IMR-90 (cell line): ENCODE measurements at regions not wholly inside any gene's neighbourhood (a gene's known extent, or its start where the extent isn't known, plus 50 kb on each side); places are given as distances from the start of the nearest gene placed in this dataset.

Source experiments
- ATAC-seq: fragments of 200-7000 bp; cut with Tn5 transposase; 2 replicates; pipeline ENCODE4 v1.9.1; 2020; ENCODE audit warnings: low read depth, mild to moderate bottlenecking, moderate library complexity
- BruUV-seq: library from RNA; stranded (reverse); fragments of 400-500 nt; replicated peaks from 2 replicates; lab custom pipeline; 2021; lab: Mats Ljungman, UMichigan
- CTCF ChIA-PET: fragments of 300-600 bp; formaldehyde crosslinking; extraction: SDS; loops from one replicate; lab custom pipeline; 2021; ENCODE audit warnings: antibody characterized with exemption; lab: Yijun Ruan, JAX
- POLR2A ChIA-PET: fragments of 300-600 bp; sonication (Branson Sonifier 250); formaldehyde crosslinking; loops from one replicate; lab custom pipeline; 2022; ENCODE audit warnings: antibody characterized with exemption; ENCODE audit not compliant: unreplicated experiment; lab: Charles Lee
- DNase-seq: peaks from one replicate; pipeline ENCODE4 v3.0.0; 2013
- H2AFZ ChIP-seq: replicated peaks from 2 replicates; pipeline ENCODE3; 2013; ENCODE audit warnings: low read length, mild to moderate bottlenecking; ENCODE audit not compliant: poor library complexity
- H2AK5ac ChIP-seq: 2 replicates; pipeline ENCODE4 v1.6.1; 2013; ENCODE audit warnings: low read depth, low read length, inconsistent platforms
- H2AK9ac ChIP-seq: replicated peaks from 2 replicates; pipeline ENCODE3; 2013; ENCODE audit warnings: mild to moderate bottlenecking, low read depth, low read length, moderate library complexity; ENCODE audit not compliant: poor library complexity
- H2BK120ac ChIP-seq: 2 replicates; pipeline ENCODE4 v1.6.1; 2013; ENCODE audit warnings: low read depth, low read length, inconsistent platforms
- H2BK15ac ChIP-seq: 3 replicates; pipeline ENCODE4 v1.6.1; 2013; ENCODE audit warnings: low read depth, low read length, inconsistent platforms
- H2BK20ac ChIP-seq: 2 replicates; pipeline ENCODE4 v1.6.1; 2013; ENCODE audit warnings: low read depth, mild to moderate bottlenecking, inconsistent platforms, low read length, moderate library complexity
- H2BK5ac ChIP-seq: 2 replicates; pipeline ENCODE4 v1.6.1; 2013; ENCODE audit warnings: mild to moderate bottlenecking, low read depth, low read length, inconsistent platforms; ENCODE audit not compliant: poor library complexity, severe bottlenecking
- H3K14ac ChIP-seq: replicated peaks from 2 replicates; pipeline ENCODE4 v1.6.1; 2013; ENCODE audit warnings: low read depth, low read length, inconsistent platforms
- H3K18ac ChIP-seq: 2 replicates; pipeline ENCODE4 v1.6.1; 2013; ENCODE audit warnings: low read depth, low read length, control low read depth
- H3K23ac ChIP-seq: 2 replicates; pipeline ENCODE4 v1.6.1; 2013; ENCODE audit warnings: low read depth, low read length, inconsistent platforms
- H3K27ac ChIP-seq: 2 replicates; pipeline ENCODE4 v1.5.1; 2013; ENCODE audit warnings: mild to moderate bottlenecking, control low read depth, low read length; ENCODE audit not compliant: insufficient read depth
- H3K27me3 ChIP-seq: 2 replicates; pipeline ENCODE4 v1.6.1; 2013; ENCODE audit warnings: low read length; ENCODE audit not compliant: control insufficient read depth, insufficient read depth
- H3K36me3 ChIP-seq: 2 replicates; pipeline ENCODE4 v1.6.1; 2013; ENCODE audit warnings: low read length, mixed read lengths; ENCODE audit not compliant: control insufficient read depth, insufficient read depth
- H3K4ac ChIP-seq: 2 replicates; pipeline ENCODE4 v1.6.1; 2013; ENCODE audit warnings: low read depth, low read length, inconsistent platforms
- H3K4me1 ChIP-seq: 2 replicates; pipeline ENCODE4 v1.6.1; 2013; ENCODE audit warnings: low read length, mixed read lengths; ENCODE audit not compliant: control insufficient read depth, insufficient read depth
- H3K4me2 ChIP-seq: 2 replicates; pipeline ENCODE4 v1.6.1; 2013; ENCODE audit warnings: low read depth, mild to moderate bottlenecking, control low read depth, low read length, moderate library complexity
- H3K4me3 ChIP-seq: 2 replicates; pipeline ENCODE4 v1.5.1; 2013; ENCODE audit warnings: low read depth, mild to moderate bottlenecking, control low read depth, low read length, moderate library complexity; ENCODE audit not compliant: insufficient read depth
- H3K56ac ChIP-seq: 2 replicates; pipeline ENCODE4 v1.6.1; 2013; ENCODE audit warnings: low read length, inconsistent platforms; ENCODE audit not compliant: insufficient read depth; ENCODE audit errors: extremely low read depth
- H3K79me1 ChIP-seq, 2 experiments: 2 replicates each; pipeline ENCODE4 v1.6.1; 2013; ENCODE audit warnings: low read length in 2 of 2, inconsistent platforms in 1 of 2, low read depth in 1 of 2
- H3K9ac ChIP-seq: 2 replicates; pipeline ENCODE4 v1.6.1; 2013; ENCODE audit warnings: low read depth, low read length, control low read depth
- H3K9me1 ChIP-seq: 2 replicates; pipeline ENCODE4 v1.6.1; 2013; ENCODE audit warnings: low read length, inconsistent platforms; ENCODE audit not compliant: insufficient read depth
- H3K9me3 ChIP-seq: 2 replicates; pipeline ENCODE4 v1.6.1; 2013; ENCODE audit warnings: low read length; ENCODE audit not compliant: control insufficient read depth, insufficient read depth
- H4K20me1 ChIP-seq: 2 replicates; pipeline ENCODE4 v1.6.1; 2013; ENCODE audit warnings: low read length, inconsistent platforms; ENCODE audit not compliant: insufficient read depth
- H4K5ac ChIP-seq: 2 replicates; pipeline ENCODE4 v1.6.1; 2013; ENCODE audit warnings: mild to moderate bottlenecking, low read depth, low read length, control low read depth
- H4K8ac ChIP-seq, 2 experiments: 2 replicates each; pipeline ENCODE4 v1.6.1; 2013; ENCODE audit warnings: low read depth in 2 of 2, low read length in 2 of 2, control low read depth in 1 of 2, inconsistent platforms in 1 of 2
- H4K91ac ChIP-seq: 2 replicates; pipeline ENCODE4 v1.6.1; 2013; ENCODE audit warnings: low read depth, low read length, inconsistent platforms; ENCODE audit not compliant: insufficient read depth
- BHLHE40 ChIP-seq: fragments of 150-350 bp; IDR thresholded peaks from 2 replicates; pipeline ENCODE4 v1.6.1; 2016; ENCODE audit warnings: mild to moderate bottlenecking, low read depth, low read length
- CEBPB ChIP-seq: IDR thresholded peaks from 2 replicates; pipeline ENCODE4 v1.6.1; 2012; ENCODE audit warnings: low read depth, low read length, improper control_type of control experiment
- CHD1 ChIP-seq: IDR thresholded peaks from 2 replicates; pipeline ENCODE4 v1.6.1; 2012; ENCODE audit warnings: low read depth, low read length, improper control_type of control experiment
- FOS ChIP-seq: fragments of 150-350 bp; IDR thresholded peaks from 2 replicates; pipeline ENCODE4 v1.6.1; 2016; ENCODE audit warnings: low read depth, low read length
- MAFK ChIP-seq: IDR thresholded peaks from 2 replicates; pipeline ENCODE4 v1.6.1; 2012; ENCODE audit warnings: low read depth, low read length, improper control_type of control experiment
- MAZ ChIP-seq: IDR thresholded peaks from 2 replicates; pipeline ENCODE4 v1.6.1; 2012; ENCODE audit warnings: low read depth, mild to moderate bottlenecking, low read length, improper control_type of control experiment, moderate library complexity, borderline replicate concordance
- MXI1 ChIP-seq: IDR thresholded peaks from 2 replicates; pipeline ENCODE4 v1.6.1; 2012; ENCODE audit warnings: low read depth, mild to moderate bottlenecking, low read length, moderate library complexity, borderline replicate concordance
- NFE2L2 ChIP-seq: fragments of 150-350 bp; IDR thresholded peaks from 2 replicates; pipeline ENCODE4 v1.6.1; 2016; ENCODE audit warnings: low read depth, mild to moderate bottlenecking, low read length
- POLR2A ChIP-seq: IDR thresholded peaks from 2 replicates; pipeline ENCODE4 v1.6.1; 2012; ENCODE audit warnings: mild to moderate bottlenecking, low read depth, low read length
- RAD21 ChIP-seq: IDR thresholded peaks from 2 replicates; pipeline ENCODE4 v1.6.1; 2012; ENCODE audit warnings: low read length, improper control_type of control experiment
- RCOR1 ChIP-seq: IDR thresholded peaks from 2 replicates; pipeline ENCODE4 v1.6.1; 2012; ENCODE audit warnings: mild to moderate bottlenecking, low read length, improper control_type of control experiment; ENCODE audit not compliant: insufficient replicate concordance
- RFX5 ChIP-seq: IDR thresholded peaks from 2 replicates; pipeline ENCODE4 v1.8.0; 2012; ENCODE audit warnings: low read depth, mild to moderate bottlenecking, low read length, moderate library complexity
- SMC3 ChIP-seq: fragments of 150-350 bp; IDR thresholded peaks from 2 replicates; pipeline ENCODE4 v1.6.1; 2016; ENCODE audit warnings: low read depth, mild to moderate bottlenecking, antibody characterized with exemption, low read length, moderate library complexity
- WGBS, 2 experiments: methylation state at CpG; one replicate each; pipeline versions ENCODE4 v1.1.5 to v1.1.7; 2013; ENCODE audit warnings: missing lambda C conversion rate in 2 of 2; ENCODE audit not compliant: insufficient read length in 1 of 2; ENCODE audit errors: extremely low coverage in 2 of 2; 5-methylcytosine and 5-hydroxymethylcytosine counted together
- dilution Hi-C: fragments of 300-500 bp; cut with HindIII; formaldehyde crosslinking; loops from one replicate; pipeline ENCODE4 v1.14.3; 2018; ENCODE audit warnings: low sequenced_read_pairs; ENCODE audit not compliant: unreplicated experiment
- in situ Hi-C: fragments of 300-500 bp; cut with MboI; formaldehyde crosslinking; loops from 3 replicates; pipeline ENCODE4 v1.14.3; 2019; ENCODE audit warnings: low sequenced_read_pairs, inconsistent platforms, mixed read lengths
- intact Hi-C: fragments of 100-400 bp; cut with micrococcal nuclease; formaldehyde crosslinking; loops from 2 replicates; pipeline ENCODE4 v1.10.0; 2022
- TF ChIP-seq, protein P1 (sequence below): fragments of 150-350 bp; IDR thresholded peaks from 2 replicates; pipeline ENCODE4 v1.6.1; 2017; ENCODE audit warnings: mild to moderate bottlenecking, antibody characterized with exemption, low read length, low read depth
- TF ChIP-seq, protein P2 (sequence below): fragments of 150-350 bp; IDR thresholded peaks from 2 replicates; pipeline ENCODE4 v1.6.1; 2016; ENCODE audit warnings: low read depth, mild to moderate bottlenecking, low read length, moderate library complexity, borderline replicate concordance
- TF ChIP-seq, protein P3 (sequence below): conservative IDR thresholded peaks from 2 replicates; pipeline ENCODE4 v1.5.1; 2012; ENCODE audit warnings: mild to moderate bottlenecking, low read depth, low read length, improper control_type of control experiment

DNA sequence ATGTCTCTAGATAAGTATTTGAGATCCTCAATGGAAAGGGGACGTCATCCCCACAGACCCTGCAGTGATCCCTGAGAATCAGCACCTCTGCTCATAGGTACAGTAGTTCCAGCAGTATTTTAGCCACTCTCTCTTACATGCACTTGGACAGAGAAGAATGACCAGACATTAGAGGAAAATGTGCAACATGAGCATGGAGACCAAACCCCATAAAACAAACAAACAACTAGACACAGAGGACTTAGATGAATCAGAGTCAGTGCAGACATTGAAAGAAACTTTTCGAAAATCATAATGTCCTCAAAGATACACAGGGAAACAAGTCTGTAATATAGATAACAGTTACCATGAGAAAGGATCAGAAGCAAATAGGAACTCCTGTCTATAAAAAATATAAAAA is 108.2 kb downstream of the LYPLAL1 start:
- Histone ChIP-seq H3K4me2 (no peak overlapping the region), H3K9ac (no peak overlapping the region), H3K4ac (no peak overlapping the region), H3K4me3 (no peak overlapping the region), H3K18ac (no peak overlapping the region), H3K27me3 (no peaks in the 10 kb centered on the region), H3K9me1 (no peaks in the 10 kb centered on the region), H3K36me3 (no peaks in the 10 kb centered on the region), H2BK5ac (no peak overlapping the region), H3K27ac (no peak overlapping the region), H2BK120ac (no peak overlapping the region), H3K9me3 (no peaks in the 10 kb centered on the region), H2BK20ac (no peak overlapping the region), H4K8ac (no peak overlapping the region), H3K4me1 (no peaks in the 10 kb centered on the region; the same call in 1 of the 2 replicates), H3K14ac (no peak overlapping the region), H4K20me1 (no peaks in the 10 kb centered on the region), H3K79me1 (no peaks in the 10 kb centered on the region), H2AK9ac (no peak overlapping the region), H4K91ac (no peak overlapping the region), H3K23ac (no peak overlapping the region), H2AFZ (no peak overlapping the region), H3K56ac (no peak overlapping the region), H2AK5ac (no peak overlapping the region), H4K5ac (no peak overlapping the region), H2BK15ac (no peak overlapping the region)
- dilution Hi-C loops: no loop called here
- peak; percentile 29 for ATAC-seq
- peak; percentile 32 for DNase-seq
- intact Hi-C loops: no loop called here
- no TSS peak for BruUV-seq
- TF ChIP-seq FOS (no peak), SMC3 (no peak), MAZ (no peak), BHLHE40 (no peak), RCOR1 (no peak), CEBPB (no peak), POLR2A (no peak), NFE2L2 (no peak), MAFK (no peak), MXI1 (no peak), RAD21 (no peak), RFX5 (no peak), CHD1 (no peak)
- TF ChIP-seq, protein P1, sequence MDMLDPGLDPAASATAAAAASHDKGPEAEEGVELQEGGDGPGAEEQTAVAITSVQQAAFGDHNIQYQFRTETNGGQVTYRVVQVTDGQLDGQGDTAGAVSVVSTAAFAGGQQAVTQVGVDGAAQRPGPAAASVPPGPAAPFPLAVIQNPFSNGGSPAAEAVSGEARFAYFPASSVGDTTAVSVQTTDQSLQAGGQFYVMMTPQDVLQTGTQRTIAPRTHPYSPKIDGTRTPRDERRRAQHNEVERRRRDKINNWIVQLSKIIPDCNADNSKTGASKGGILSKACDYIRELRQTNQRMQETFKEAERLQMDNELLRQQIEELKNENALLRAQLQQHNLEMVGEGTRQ: no peak
- TF ChIP-seq, protein P2, sequence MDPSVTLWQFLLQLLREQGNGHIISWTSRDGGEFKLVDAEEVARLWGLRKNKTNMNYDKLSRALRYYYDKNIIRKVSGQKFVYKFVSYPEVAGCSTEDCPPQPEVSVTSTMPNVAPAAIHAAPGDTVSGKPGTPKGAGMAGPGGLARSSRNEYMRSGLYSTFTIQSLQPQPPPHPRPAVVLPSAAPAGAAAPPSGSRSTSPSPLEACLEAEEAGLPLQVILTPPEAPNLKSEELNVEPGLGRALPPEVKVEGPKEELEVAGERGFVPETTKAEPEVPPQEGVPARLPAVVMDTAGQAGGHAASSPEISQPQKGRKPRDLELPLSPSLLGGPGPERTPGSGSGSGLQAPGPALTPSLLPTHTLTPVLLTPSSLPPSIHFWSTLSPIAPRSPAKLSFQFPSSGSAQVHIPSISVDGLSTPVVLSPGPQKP: no peak
- TF ChIP-seq, protein P3, sequence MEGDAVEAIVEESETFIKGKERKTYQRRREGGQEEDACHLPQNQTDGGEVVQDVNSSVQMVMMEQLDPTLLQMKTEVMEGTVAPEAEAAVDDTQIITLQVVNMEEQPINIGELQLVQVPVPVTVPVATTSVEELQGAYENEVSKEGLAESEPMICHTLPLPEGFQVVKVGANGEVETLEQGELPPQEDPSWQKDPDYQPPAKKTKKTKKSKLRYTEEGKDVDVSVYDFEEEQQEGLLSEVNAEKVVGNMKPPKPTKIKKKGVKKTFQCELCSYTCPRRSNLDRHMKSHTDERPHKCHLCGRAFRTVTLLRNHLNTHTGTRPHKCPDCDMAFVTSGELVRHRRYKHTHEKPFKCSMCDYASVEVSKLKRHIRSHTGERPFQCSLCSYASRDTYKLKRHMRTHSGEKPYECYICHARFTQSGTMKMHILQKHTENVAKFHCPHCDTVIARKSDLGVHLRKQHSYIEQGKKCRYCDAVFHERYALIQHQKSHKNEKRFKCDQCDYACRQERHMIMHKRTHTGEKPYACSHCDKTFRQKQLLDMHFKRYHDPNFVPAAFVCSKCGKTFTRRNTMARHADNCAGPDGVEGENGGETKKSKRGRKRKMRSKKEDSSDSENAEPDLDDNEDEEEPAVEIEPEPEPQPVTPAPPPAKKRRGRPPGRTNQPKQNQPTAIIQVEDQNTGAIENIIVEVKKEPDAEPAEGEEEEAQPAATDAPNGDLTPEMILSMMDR: no peak
- in situ Hi-C loops: no loop called here
- POLR2A ChIA-PET: no interaction called here
- WGBS, 2 experiments: no CpG with 5 or more reads among the region's 2 CpGs
- CTCF ChIA-PET: interaction anchor here (1.2 kb wide), 1 partner anchor 14 kb away, joined by 4 read pairs; no protein-coding TSS in a partner anchor
